ENCODE measurements at regions not wholly inside any gene's neighbourhood (a gene's known extent, or its start where the extent isn't known, plus 50 kb on each side); places are given as distances from the start of the nearest gene placed in this dataset.

GRCh38 chr5:124941051-124942049 lies 194.9 kb upstream of the ZNF608 start:
- no peak overlapping the region for H3K27ac ChIP-seq
- no peak for DNase-seq
- TF ChIP-seq POLR2A (IDR thresholded peaks at IDR 0.05) (no peak), CTCF (IDR thresholded peaks at IDR 0.05) (no peak), POLR2AphosphoS5 (IDR thresholded peaks at IDR 0.05) (no peak), EP300 (IDR thresholded peaks at IDR 0.05; ENCODE audit: low read depth) (no peak)
- no peaks in the 10 kb centered on the region for H3K36me3 ChIP-seq
- H3K4me1 ChIP-seq: no peaks in the 10 kb centered on the region
- no peak overlapping the region for H3K4me3 ChIP-seq
- intact Hi-C loops (cut with DNase I; ENCODE audit: low total_unique reads) (no loop called here), in situ Hi-C loops (cut with MboI; ENCODE audit: low pct_ligation_motif_present in 1 of 4, low pct_unique_long_range_greater_than_20kb in 1 of 4, low sequenced_read_pairs in 3 of 4) (no loop called here)
- 78 to 79% methylated on average over 10 of the region's 10 CpGs for WGBS, 2 donors (ENCODE audit: low coverage in 1 of 2)
- H3K9me3 ChIP-seq: no peaks in the 10 kb centered on the region
- H3K27me3 ChIP-seq: no peaks in the 10 kb centered on the region

DNA sequence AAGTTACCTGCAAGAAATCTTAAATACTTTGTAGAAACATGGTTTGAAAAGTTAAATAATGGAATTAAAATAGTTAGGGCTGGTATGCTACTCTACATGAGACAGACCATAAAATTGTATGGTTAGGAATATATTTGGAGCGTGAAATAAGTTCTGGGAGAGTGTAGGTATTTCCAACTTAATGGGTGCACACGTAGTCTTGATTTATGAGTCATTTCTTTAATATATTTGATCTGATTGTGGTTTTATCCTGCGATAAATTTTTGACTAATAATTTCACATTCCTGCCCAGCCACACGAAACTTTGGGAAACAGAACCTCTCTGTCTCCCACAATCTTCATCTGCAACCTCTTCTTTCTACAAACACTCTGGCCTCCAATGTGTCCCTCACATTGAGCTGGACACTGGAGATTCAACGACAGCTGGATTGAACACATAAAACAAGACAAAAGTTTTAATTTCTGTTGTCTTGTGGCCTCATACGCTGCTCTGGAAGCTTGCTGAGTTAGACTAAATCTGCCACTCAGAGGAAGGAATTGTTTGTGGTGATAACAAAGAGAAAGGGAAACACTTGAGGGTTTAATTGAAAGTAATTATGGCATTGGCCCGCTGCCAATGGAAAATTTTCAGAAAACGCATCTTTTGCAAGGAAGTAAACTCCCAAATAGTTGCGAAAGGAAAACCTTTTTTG lies 201.8 kb upstream of the ZNF608 start:
- no peak for DNase-seq
- intact Hi-C loops (cut with DNase I; ENCODE audit: low total_unique reads) (no loop called here), in situ Hi-C loops (cut with MboI; ENCODE audit: low pct_ligation_motif_present in 1 of 4, low pct_unique_long_range_greater_than_20kb in 1 of 4, low sequenced_read_pairs in 3 of 4) (no loop called here)
- Histone ChIP-seq H3K27me3 (no peaks in the 10 kb centered on the region), H3K27ac (no peak overlapping the region), H3K9me3 (no peaks in the 10 kb centered on the region), H3K4me3 (no peak overlapping the region), H3K36me3 (no peaks in the 10 kb centered on the region), H3K4me1 (peaks cover 0 to 9% (median 0%) of the 10 kb centered on the region in 4 donors)
- no peak for TF ChIP-seq EP300 (IDR thresholded peaks at IDR 0.05; ENCODE audit: low read depth)
- no peak for TF ChIP-seq POLR2AphosphoS5 (IDR thresholded peaks at IDR 0.05)
- no peak for TF ChIP-seq POLR2A (IDR thresholded peaks at IDR 0.05)
- TF ChIP-seq CTCF (IDR thresholded peaks at IDR 0.05): no peak
- WGBS, 2 donors (ENCODE audit: low coverage in 1 of 2): 55 to 73% methylated on average over 9 of the region's 9 CpGs

- no peaks in the 10 kb centered on the region for H3K9me3 ChIP-seq
- no peak overlapping the region for H3K27ac ChIP-seq
- H3K4me3 ChIP-seq: no peak overlapping the region
- peaks cover 0 to 9% (median 0%) of the 10 kb centered on the region in 4 donors for H3K4me1 ChIP-seq
- no peaks in the 10 kb centered on the region for H3K27me3 ChIP-seq
- in situ Hi-C loops (cut with MboI; ENCODE audit: low pct_ligation_motif_present in 1 of 4, low pct_unique_long_range_greater_than_20kb in 1 of 4, low sequenced_read_pairs in 3 of 4): no loop called here
- no peaks in the 10 kb centered on the region for H3K36me3 ChIP-seq
- 55 to 71% methylated on average over 3 to 4 of the region's 4 CpGs for WGBS, 2 donors (ENCODE audit: low coverage in 1 of 2)
- intact Hi-C loops (cut with DNase I; ENCODE audit: low total_unique reads): no loop called here
- TF ChIP-seq POLR2AphosphoS5 (IDR thresholded peaks at IDR 0.05) (no peak), CTCF (IDR thresholded peaks at IDR 0.05) (no peak), POLR2A (IDR thresholded peaks at IDR 0.05) (no peak), EP300 (IDR thresholded peaks at IDR 0.05; ENCODE audit: low read depth) (no peak)
- DNase-seq: no peak
Observed at GRCh38 chr5:124948754-124949275, 202.4 kb upstream of the ZNF608 start.

DNA sequence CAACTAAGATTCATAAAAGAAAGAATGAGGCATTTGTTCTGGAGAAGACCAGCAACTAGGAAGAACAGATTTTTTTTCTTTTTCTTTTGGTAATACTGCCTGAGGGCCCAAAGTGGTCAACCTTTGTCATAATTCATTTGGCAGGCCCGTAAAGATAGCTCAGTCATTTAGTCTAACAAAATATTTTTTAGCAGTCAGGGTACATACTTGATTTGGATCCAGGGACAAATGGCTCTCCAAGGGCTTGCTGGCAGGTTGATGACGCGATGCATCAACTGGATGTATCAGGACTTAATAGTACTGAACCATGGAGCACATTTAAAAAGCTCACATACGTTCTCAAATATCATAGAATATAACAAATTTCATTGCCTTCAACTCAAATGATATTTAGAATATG lies 203.4 kb upstream of the ZNF608 start:
- DNase-seq: no peak
- TF ChIP-seq POLR2A (IDR thresholded peaks at IDR 0.05) (no peak), POLR2AphosphoS5 (IDR thresholded peaks at IDR 0.05) (no peak), EP300 (IDR thresholded peaks at IDR 0.05; ENCODE audit: low read depth) (no peak), CTCF (IDR thresholded peaks at IDR 0.05) (no peak)
- Histone ChIP-seq H3K27ac (no peak overlapping the region), H3K4me3 (no peak overlapping the region), H3K9me3 (no peaks in the 10 kb centered on the region), H3K27me3 (no peaks in the 10 kb centered on the region), H3K4me1 (peaks cover 0 to 9% (median 0%) of the 10 kb centered on the region in 4 donors), H3K36me3 (no peaks in the 10 kb centered on the region)
- 52 to 81% methylated on average over 2 to 4 of the region's 4 CpGs for WGBS, 2 donors (ENCODE audit: low coverage in 1 of 2)
- in situ Hi-C loops (cut with MboI; ENCODE audit: low pct_ligation_motif_present in 1 of 4, low pct_unique_long_range_greater_than_20kb in 1 of 4, low sequenced_read_pairs in 3 of 4) (no loop called here), intact Hi-C loops (cut with DNase I; ENCODE audit: low total_unique reads) (no loop called here)
